ENCODE measurements at regions not wholly inside any gene's neighbourhood (a gene's known extent, or its start where the extent isn't known, plus 50 kb on each side); places are given as distances from the start of the nearest gene placed in this dataset.

GRCh38 chr2:56763683-56764082 lies 579.9 kb downstream of the CCDC85A start:
- no peak for TF ChIP-seq CTCF (conservative IDR thresholded peaks at IDR 0.05)
- Histone ChIP-seq H3K4ac (ENCODE audit: low read depth, low read length) (no peak overlapping the region), H2BK12ac (ENCODE audit: insufficient read length, low read depth, low read length) (no peak overlapping the region), H2BK15ac (ENCODE audit: low read depth, low read length) (no peak overlapping the region), H3K79me1 (ENCODE audit: insufficient read depth, low read depth, low read length, poor library complexity, severe bottlenecking) (no peaks in the 10 kb centered on the region), H3K27me3 (ENCODE audit: insufficient read depth, low read length) (no peaks in the 10 kb centered on the region), H3K23ac (ENCODE audit: insufficient read length, low read depth, low read length) (no peak overlapping the region), H4K8ac (replicated peaks; ENCODE audit: insufficient read length, low read depth, low read length) (no peak overlapping the region), H3K14ac (ENCODE audit: insufficient read depth, low read length) (no peak overlapping the region), H2BK5ac (ENCODE audit: insufficient read length, low read length) (no peak overlapping the region), H2BK120ac (ENCODE audit: low read depth, low read length, poor library complexity, severe bottlenecking) (no peak overlapping the region), H4K5ac (ENCODE audit: insufficient read length, low read depth, low read length) (no peak overlapping the region), H3K23me2 (ENCODE audit: insufficient read length, low read depth, low read length, poor library complexity, severe bottlenecking) (no peaks in the 10 kb centered on the region), H2AFZ (ENCODE audit: low read length) (no peak overlapping the region), H3K18ac (ENCODE audit: insufficient read length, low read depth, low read length) (no peak overlapping the region), H4K91ac (ENCODE audit: insufficient read length, low read depth, low read length) (no peak overlapping the region), H2AK5ac (ENCODE audit: insufficient read length, low read length) (no peak overlapping the region), H4K20me1 (ENCODE audit: control insufficient read depth, insufficient read depth, insufficient read length) (no peaks in the 10 kb centered on the region), H3K9me3 (ENCODE audit: control insufficient read depth, low read depth, low read length) (no peaks in the 10 kb centered on the region), H3K4me1 (ENCODE audit: insufficient read depth, low read length) (no peaks in the 10 kb centered on the region), H3K79me2 (ENCODE audit: insufficient read depth, low read length) (no peaks in the 10 kb centered on the region), H3K4me2 (ENCODE audit: insufficient read depth, insufficient read length, low read length) (no peak overlapping the region), H3K9ac (ENCODE audit: extremely low read depth, insufficient read length, low read length) (no peak overlapping the region), H3T11ph (ENCODE audit: low read length) (no peak overlapping the region), H3K27ac (ENCODE audit: insufficient read length, low read depth, low read length) (no peak overlapping the region), H2BK20ac (ENCODE audit: low read depth, low read length, poor library complexity, severe bottlenecking) (no peak overlapping the region), H3K56ac (ENCODE audit: insufficient read length, low read depth, low read length) (no peak overlapping the region)
- no peak for DNase-seq
- Mint-ChIP-seq H3K27ac (no peak overlapping the region), H3K27me3 (ENCODE audit: low read depth) (peaks cover 1% of the 10 kb centered on the region; the same call in 1 of the 2 replicates), H3K4me1 (no peaks in the 10 kb centered on the region), H3K36me3 (ENCODE audit: insufficient read depth in 1 of 3, low read depth in 3 of 3) (peaks cover 0 to 5% (median 4%) of the 10 kb centered on the region in 3 experiments; a peak in 2 of 7 replicates), H3K9me3 (peaks cover 10 to 14% of the 10 kb centered on the region in 2 experiments), H3K4me3 (no peak overlapping the region)
- WGBS (ENCODE audit: extremely low coverage, insufficient read length, low lambda C conversion rate): no CpG with 5 or more reads among the region's 2 CpGs

All from H9 (cell line).